Globus pallidus (tissue), 1 donor: ENCODE measurements at regions not wholly inside any gene's neighbourhood (a gene's known extent, or its start where the extent isn't known, plus 50 kb on each side); places are given as distances from the start of the nearest gene placed in this dataset.

Experiments
- DNase-seq: peaks from one replicate; pipeline ENCODE4 v3.0.0-alpha.2; 2015; ENCODE audit warnings: low spot score

DNA sequence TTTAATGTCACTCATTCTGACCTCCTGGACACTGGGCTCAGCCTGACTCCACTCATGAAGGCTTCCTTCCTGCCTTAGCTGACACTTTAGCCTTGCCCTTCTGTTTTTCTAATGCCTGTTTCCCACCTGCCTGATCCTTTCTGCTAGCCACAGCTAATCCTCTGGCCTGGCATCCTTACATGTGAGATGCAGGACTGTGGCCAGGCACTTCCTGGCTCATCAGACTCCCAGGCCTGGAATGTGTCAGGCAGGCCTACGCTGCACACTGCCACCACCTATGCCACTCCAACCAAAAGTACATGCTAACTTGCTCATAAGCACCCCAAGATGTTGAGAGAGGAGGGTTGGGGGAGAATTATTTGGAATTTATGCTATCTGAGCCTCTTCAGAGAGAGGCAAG, 138.8 kb upstream of the NALF2 start:
- no peak for DNase-seq

DNA sequence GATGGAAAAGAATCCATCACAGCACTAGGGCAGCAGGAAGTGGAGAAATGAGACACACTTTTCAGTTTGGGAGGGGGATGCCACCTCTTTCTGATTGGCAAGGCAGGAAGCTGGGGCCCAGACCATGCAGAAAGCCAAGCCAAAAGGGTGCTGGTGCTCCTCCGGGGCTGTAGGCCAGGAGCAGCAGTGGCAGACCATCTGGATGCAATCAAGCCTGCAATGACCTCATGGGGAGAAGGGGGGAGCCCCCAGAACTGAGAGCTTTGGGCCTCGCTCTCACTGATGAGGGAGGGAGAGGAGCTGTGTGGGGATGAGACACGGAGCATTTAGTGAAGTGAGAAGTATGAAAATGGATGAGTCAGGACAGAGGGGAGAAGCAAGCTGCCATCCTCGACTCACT, 141.3 kb upstream of the NALF2 start:
- no peak for DNase-seq

DNA sequence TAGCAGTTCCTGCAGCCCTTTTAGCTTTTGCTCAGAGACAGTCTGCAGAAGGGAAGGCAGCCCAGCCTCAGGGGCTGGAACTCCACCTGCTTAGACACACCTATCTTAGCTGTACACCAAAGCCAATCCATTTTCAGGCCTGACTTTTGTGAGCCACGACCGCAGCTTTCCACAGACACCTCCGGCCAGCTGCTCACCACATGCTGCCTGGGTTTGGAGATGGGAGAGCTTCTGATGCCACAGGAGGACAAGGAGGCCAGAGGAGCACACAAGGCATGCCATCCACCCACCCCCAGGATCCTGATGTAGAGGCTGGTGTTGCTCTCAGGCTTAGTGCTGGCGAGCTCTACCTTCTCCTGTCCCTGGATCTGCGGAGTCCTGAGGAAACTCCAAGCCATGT, 141.8 kb upstream of the NALF2 start:
- DNase-seq, result no peak

DNA sequence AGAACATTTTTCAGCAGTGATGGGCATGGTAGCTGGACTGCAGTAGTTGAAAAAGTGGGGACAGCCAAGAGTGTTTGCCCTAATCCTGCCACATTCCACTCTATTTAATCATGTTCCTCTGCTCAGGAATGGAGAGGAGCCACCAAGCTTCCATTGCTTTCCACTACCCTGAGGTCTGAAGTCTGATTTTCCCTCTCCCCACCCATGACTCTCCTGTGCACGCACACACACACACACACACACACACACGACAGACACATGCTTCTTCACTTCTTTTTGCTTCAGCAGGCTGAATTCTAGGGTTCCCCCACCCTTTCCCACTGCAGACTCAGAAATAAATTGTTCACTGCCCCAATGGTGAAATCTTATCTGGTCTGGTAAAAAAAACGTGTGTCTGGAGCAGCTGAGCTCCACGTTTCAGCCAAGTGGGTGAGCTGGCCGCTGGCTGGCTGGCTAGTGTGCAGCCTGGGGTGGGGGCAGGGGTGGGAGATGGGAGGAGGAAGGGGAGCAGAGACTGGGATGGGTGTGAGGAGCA, 142.7 kb upstream of the NALF2 start:
- no peak for DNase-seq

- DNase-seq, result no peak
Observed at GRCh38 chrX:69357317-69357716, 146.8 kb upstream of the NALF2 start.

GRCh38 chrX:69324851-69325250, 159.6 kb upstream of the PJA1 start:
- no peak for DNase-seq

DNA sequence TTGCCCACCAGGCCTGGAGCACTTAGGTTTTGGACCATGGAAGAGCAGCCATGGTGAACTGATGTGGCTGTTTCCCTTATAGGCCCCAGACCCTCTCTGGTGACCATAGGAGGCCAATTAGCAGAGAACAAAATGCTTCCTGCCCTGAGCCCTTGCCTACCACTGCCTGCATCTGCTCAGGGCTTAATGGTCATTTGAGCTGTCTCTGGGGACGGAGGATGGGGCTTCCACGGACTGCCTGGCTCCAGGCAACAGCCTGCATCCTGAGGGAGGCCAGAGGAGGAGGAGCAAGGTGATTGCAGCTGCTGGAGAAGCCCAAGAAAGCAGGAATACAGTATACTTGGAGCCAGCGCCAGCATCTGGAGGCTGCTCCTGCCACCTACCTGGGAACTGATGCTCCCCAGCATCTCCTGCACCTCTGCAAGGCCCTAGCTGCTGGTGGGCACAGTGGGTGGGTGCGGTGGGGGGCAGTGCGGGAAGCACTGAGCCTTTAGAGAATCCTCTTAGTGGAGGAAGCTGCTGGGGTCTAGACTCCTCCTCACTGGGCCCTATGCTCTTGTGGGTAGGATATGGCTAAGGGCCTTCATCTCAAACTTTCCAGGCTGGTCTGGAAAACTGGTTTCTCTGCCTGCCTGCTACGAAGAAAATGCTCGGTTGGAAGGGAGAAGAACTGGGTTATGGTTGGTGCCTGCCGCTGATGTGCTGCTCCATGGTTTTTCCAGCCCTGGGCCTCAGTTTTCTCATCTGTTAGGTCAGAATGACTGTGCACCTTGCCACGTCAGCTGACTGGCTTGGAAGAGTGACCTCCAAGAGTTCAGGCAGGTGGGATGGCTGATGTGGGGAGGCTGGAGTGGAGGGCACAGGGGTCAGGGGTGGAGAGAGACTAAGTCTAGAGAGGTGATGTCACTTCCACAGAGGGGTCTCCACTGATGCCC, 158.8 kb upstream of the PJA1 start:
- DNase-seq, result no peak

GRCh38 chrX:69321789-69322188, 156.5 kb upstream of the PJA1 start:
- no peak for DNase-seq

GRCh38 chrX:69321006-69321655, 155.9 kb upstream of the PJA1 start:
- DNase-seq, result no peak

- no peak for DNase-seq
Observed at GRCh38 chrX:69320116-69320515, 154.9 kb upstream of the PJA1 start.

DNA sequence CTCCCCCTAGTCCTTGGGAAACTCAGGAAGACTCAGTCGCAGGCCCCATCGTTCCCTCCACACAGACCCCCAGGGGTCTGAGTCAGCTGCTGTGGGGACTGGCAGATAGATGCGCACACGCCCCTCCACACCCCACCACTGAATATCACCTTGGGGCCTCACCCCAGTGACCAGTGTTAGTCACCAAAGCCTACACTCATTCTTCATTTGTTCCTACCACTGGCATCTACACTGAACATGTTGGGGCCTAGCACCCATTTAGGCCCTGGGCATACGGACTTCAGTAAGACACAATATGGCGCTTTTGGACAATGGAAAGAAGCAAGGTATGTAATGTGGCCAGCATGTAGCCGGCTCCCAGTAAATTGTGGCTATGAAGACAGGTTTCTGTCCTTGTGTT, 154.1 kb upstream of the PJA1 start:
- no peak for DNase-seq

DNA sequence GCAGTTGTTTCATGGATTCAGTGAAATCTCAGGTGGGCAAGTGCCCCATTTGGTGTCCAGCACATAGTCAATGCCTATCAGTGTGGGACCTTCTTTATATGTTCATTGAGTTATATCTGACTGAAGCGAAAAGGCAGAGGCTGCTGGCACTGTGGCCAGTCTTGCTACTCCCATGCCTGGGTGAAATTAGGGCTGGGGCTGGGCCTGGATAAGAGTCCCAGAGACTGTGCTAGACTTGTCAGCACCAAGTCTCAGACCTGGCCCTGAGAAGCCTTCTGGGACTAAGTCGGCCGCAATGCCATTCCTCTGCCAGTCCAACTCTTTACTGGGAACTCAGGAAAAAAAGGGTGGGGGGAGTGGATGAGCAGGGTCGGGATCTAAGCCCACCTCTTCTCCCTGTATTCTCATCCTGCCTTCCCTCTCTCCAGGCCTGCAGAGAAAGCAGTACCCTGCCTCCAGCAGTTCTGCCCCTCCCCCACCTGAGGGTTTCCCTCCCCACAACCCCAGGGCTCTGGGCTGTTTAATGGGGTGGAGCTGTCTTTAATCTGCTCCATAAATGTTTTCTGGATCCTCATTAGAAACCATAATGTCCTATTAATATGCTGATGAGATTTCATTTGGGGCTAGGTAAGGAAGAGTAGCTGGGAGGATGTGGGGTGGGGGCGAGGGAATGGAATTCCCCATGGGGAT, 153.5 kb upstream of the PJA1 start:
- no peak for DNase-seq

DNA sequence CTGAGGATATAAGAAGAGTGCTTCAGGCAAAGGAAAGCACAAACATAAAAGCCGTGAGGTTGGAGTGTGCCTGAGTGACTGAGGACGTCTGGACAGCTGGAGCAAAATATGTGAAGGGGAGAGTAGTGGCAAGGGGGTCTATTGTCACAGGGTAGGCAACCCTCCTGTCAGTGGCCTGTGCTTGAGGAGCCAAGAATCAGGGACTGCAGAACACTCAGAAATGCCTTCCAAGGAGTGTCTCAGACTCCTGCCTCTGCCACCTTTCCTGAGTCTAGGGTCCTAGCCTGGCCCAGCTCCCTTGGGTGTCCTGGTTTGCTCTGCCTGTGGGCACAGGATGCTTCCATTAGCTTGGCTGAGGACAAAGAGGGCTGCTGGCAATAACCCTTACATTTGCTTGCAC, 152.5 kb upstream of the PJA1 start:
- no peak for DNase-seq

DNA sequence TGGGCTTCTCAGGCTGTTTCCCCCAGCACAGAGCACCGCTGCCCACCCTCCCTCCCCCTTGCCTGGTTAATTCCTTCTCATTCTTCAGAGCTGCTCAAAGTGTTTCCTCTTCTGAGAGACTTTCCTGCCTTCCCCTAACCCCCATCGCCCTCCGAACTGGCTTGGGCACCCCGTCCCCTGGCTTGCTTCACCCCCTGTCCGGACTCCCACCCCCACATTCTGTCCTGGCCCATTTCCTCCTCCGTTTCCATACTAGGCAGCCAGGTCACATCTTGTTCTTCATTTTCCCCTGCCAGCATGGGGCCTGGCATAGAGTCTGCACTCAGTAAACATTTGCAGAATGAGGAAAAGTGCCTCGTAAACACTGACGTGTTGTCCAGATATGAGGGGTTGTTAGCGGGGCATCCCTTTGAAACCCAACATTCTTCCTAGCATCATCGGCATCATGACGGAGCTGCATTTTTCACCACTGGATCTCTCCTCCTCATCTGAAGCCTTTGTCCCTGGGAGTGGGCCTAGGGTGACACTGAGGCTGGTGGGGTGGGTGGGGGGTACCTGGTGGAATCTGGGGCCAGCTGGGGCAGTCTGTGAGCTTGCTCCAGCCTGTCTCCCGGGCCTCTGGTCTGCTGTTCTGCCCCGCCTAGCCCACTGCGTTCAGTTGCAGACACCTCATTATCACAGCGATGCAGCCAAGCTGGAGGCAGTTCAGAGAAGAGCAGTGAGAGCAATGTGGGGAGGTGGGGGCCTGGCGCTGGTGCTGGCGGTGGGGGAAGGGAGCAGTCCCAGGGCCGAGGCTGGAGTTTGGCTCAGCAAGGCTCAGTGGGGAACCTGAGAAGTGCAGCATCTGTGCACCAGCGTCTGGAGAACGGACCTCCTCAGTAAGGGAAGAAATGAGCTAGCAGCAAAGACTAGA, 149.4 kb upstream of the PJA1 start:
- no peak for DNase-seq

- no peak for DNase-seq
Observed at GRCh38 chrX:69313617-69314290, 148.5 kb upstream of the PJA1 start.

DNA sequence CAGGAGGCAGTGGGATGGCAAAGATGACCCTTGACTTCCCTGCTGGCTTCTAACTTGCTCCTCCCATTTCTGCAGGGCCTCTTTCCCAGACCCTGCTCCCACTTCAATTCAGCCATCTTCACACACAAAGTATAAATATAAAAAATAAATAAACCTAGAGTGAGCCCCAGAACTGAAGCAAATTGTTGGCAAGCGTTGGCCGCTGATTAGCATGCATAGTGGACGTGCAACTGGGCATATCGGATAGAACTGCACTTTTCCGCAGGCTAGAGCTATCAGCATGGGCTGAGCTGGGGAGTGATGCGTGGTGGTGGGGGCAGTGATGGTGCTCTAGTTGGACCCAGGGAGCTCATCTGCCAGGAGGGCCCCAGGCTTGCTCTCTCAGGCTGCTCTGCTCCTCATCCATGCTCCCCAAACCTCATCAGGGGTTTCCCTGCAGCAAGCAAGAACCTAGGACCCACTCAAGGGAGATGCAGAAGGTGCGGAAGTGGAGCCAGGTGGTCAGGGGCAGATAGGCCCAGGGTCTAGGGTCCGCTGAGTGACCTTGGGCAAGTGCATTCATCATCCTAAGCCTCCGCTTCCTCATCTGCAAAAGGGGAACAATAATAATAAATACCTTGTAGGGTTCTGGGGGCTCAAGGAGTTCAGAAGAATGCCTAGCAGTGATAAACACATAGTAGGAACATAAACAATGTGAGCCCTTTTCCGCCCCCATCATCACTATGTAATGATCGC, 146.8 kb upstream of the PJA1 start:
- DNase-seq, result no peak

- DNase-seq, result no peak
Observed at GRCh38 chrX:69309074-69309792, 144.0 kb upstream of the PJA1 start.

DNA sequence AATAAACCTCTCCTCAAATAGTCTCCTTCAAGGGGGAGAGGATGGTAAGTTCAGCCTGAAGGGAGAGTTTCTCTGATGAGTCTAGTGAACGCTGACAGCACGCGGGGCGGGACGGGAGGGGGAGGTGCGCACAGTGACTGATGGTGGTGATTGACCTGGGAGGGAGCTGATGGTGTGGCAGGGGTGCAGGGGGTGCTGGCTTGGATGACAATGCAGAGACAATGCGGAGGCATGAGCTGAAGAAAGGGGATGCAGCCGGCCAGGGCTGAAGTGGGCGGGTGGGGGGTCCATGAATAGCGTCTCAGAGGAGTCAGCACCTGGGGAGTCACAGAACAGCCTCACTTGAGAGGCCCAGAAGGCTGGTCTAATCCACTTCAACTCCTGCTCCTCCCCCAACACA, 142.5 kb upstream of the PJA1 start:
- no peak for DNase-seq

- no peak for DNase-seq
Observed at GRCh38 chrX:69307029-69307428, 141.8 kb upstream of the PJA1 start.

DNA sequence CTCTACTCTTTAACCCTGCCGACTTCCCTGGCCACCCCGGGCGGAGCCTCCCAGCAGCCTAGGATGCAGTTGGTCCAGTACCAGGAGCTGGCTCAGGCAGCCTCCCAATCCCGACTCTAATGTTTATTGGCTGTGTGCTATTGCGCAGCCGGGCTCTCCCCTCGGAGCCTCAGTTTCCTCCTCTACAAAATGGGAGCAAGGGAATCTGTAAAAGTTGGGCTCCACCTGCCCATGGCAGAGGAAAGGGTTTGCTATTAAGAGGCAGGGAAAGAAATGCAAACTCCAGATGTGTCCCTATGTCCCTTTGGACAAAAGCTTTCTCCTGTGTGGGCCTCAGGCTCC, 140.8 kb upstream of the PJA1 start:
- DNase-seq, result no peak
